Activated CD4-positive, CD25-positive, alpha-beta regulatory T cell (primary cell): ENCODE measurements at regions not wholly inside any gene's neighbourhood (a gene's known extent, or its start where the extent isn't known, plus 50 kb on each side); places are given as distances from the start of the nearest gene placed in this dataset.
"Not testable (repeated sequence)": the region's sequence is repeated elsewhere in the genome, so short reads cannot be mapped to it uniquely, and the experiment has no call there.

Experiments
- DNase-seq, 4 experiments: peaks; one replicate each; lab custom pipeline; 2025; lab: John Stamatoyannopoulos, UW

GRCh38 chr7:89927762-89928161, 226.5 kb upstream of the STEAP1 start:
- no peak for DNase-seq

- no peak for DNase-seq
These were observed 225.8 kb upstream of the STEAP1 start for GRCh38 chr7:89928451-89928850.

- DNase-seq = no peak
These were observed 220.2 kb upstream of the STEAP1 start for GRCh38 chr7:89934101-89934500.

GRCh38 chr7:89943525-89944050, 210.7 kb upstream of the STEAP1 start:
- DNase-seq = no peak

GRCh38 chr7:89958525-89959068, 195.7 kb upstream of the STEAP1 start:
- DNase-seq = no peak

GRCh38 chr7:89966067-89966664, 188.1 kb upstream of the STEAP1 start:
- no peak for DNase-seq

GRCh38 chr7:89975577-89975976, 178.7 kb upstream of the STEAP1 start:
- no peak for DNase-seq

GRCh38 chr7:89987665-89988064, 166.6 kb upstream of the STEAP1 start:
- DNase-seq = no peak

- no peak for DNase-seq
These were observed 166.2 kb upstream of the STEAP1 start for GRCh38 chr7:89988074-89988473.

GRCh38 chr7:89989454-89989853, 164.8 kb upstream of the STEAP1 start:
- no peak for DNase-seq

GRCh38 chr7:89994483-89994882, 159.8 kb upstream of the STEAP1 start:
- DNase-seq = no peak

GRCh38 chr7:89998554-89998953, 155.7 kb upstream of the STEAP1 start:
- no peak for DNase-seq

- DNase-seq = no peak
These were observed 148.4 kb upstream of the STEAP1 start for GRCh38 chr7:90005836-90006235.

- no peak for DNase-seq
These were observed 147.1 kb upstream of the STEAP1 start for GRCh38 chr7:90007001-90007654.

GRCh38 chr7:90007831-90008230, 146.4 kb upstream of the STEAP1 start:
- no peak for DNase-seq

GRCh38 chr7:90022213-90022612, 132.1 kb upstream of the STEAP1 start:
- DNase-seq = no peak

- DNase-seq = no peak
These were observed 128.5 kb upstream of the STEAP1 start for GRCh38 chr7:90025771-90026170.

- DNase-seq = no peak
These were observed 120.4 kb upstream of the STEAP1 start for GRCh38 chr7:90033850-90034249.

GRCh38 chr7:90053094-90053493, 101.2 kb upstream of the STEAP1 start:
- no peak for DNase-seq

GRCh38 chr7:90061077-90061476, 93.2 kb upstream of the STEAP1 start:
- no peak for DNase-seq

GRCh38 chr7:90064370-90064769, 89.9 kb upstream of the STEAP1 start:
- no peak for DNase-seq

- no peak for DNase-seq
These were observed 87.1 kb upstream of the STEAP1 start for GRCh38 chr7:90067171-90067570.

- DNase-seq = not testable (repeated sequence)
These were observed 84.0 kb upstream of the STEAP1 start for GRCh38 chr7:90070238-90070637.

GRCh38 chr7:90078921-90079320, 75.3 kb upstream of the STEAP1 start:
- no peak for DNase-seq
